ENCODE measurements at regions not wholly inside any gene's neighbourhood (a gene's known extent, or its start where the extent isn't known, plus 50 kb on each side); places are given as distances from the start of the nearest gene placed in this dataset.

GRCh38 chr5:85716344-85717202, 901.2 kb upstream of the COX7C start:
- Histone ChIP-seq H2AK5ac (ENCODE audit: low read depth, low read length) (no peak overlapping the region), H4K8ac (ENCODE audit: low read depth, low read length) (no peak overlapping the region), H2BK12ac (ENCODE audit: low read length) (no peak overlapping the region), H2AFZ (ENCODE audit: low read length) (no peak overlapping the region), H3K79me1 (ENCODE audit: low read depth, low read length) (no peaks in the 10 kb centered on the region), H4K91ac (ENCODE audit: low read depth, low read length, poor library complexity) (no peak overlapping the region), H3K4me1 (ENCODE audit: control insufficient read depth in 2 of 2, insufficient read depth in 1 of 2, low read depth in 1 of 2, low read length in 2 of 2) (no peaks in the 10 kb centered on the region), H2BK5ac (ENCODE audit: low read length) (no peak overlapping the region), H3K4me3 (ENCODE audit: low read length in 2 of 2) (no peak overlapping the region), H3K9ac (ENCODE audit: low read depth, low read length, poor library complexity) (no peak overlapping the region), H3K9me3 (replicated peaks in 1 of 2; ENCODE audit: control insufficient read depth in 2 of 2, insufficient read depth in 1 of 2, low read depth in 1 of 2, low read length in 2 of 2) (no peaks in the 10 kb centered on the region), H3K27ac (replicated peaks; ENCODE audit: low read length) (no peak overlapping the region), H3K4ac (ENCODE audit: low read length) (no peak overlapping the region), H2BK15ac (ENCODE audit: low read length) (no peak overlapping the region), H3K23ac (ENCODE audit: low read depth, low read length, poor library complexity) (no peak overlapping the region), H3K4me2 (ENCODE audit: insufficient read depth, low read length, poor library complexity, severe bottlenecking) (no peak overlapping the region), H3K18ac (ENCODE audit: low read length) (no peak overlapping the region), H2BK120ac (ENCODE audit: low read depth, low read length) (no peak overlapping the region), H3K14ac (ENCODE audit: low read length) (no peak overlapping the region), H3K36me3 (replicated peaks in 1 of 2; ENCODE audit: control insufficient read depth in 2 of 2, insufficient read depth in 2 of 2, low read length in 2 of 2) (no peaks in the 10 kb centered on the region), H3K27me3 (ENCODE audit: control insufficient read depth in 3 of 3, insufficient read depth in 3 of 3, low read depth in 1 of 3, low read length in 3 of 3) (no peaks in the 10 kb centered on the region)
- no CpG with 5 or more reads among the region's 8 CpGs for WGBS, 2 donors (ENCODE audit: extremely low coverage in 2 of 2, insufficient read length in 2 of 2, insufficient replicate concordance in 1 of 2)
- no peak for DNase-seq (ENCODE audit: low spot score)

GRCh38 chr5:85717203-85717563, 900.6 kb upstream of the COX7C start:
- H2BK15ac ChIP-seq (ENCODE audit: low read length) = no peak overlapping the region
- no peak overlapping the region for H2AK5ac ChIP-seq (ENCODE audit: low read depth, low read length)
- no peaks in the 10 kb centered on the region for H3K79me1 ChIP-seq (ENCODE audit: low read depth, low read length)
- no peak overlapping the region for H3K23ac ChIP-seq (ENCODE audit: low read depth, low read length, poor library complexity)
- no peak overlapping the region for H4K8ac ChIP-seq (ENCODE audit: low read depth, low read length)
- no peak overlapping the region for H3K18ac ChIP-seq (ENCODE audit: low read length)
- H3K14ac ChIP-seq (ENCODE audit: low read length) = no peak overlapping the region
- H3K9ac ChIP-seq (ENCODE audit: low read depth, low read length, poor library complexity) = no peak overlapping the region
- no peak for DNase-seq (ENCODE audit: low spot score)
- H4K91ac ChIP-seq (ENCODE audit: low read depth, low read length, poor library complexity) = no peak overlapping the region
- H3K9me3 ChIP-seq (replicated peaks in 1 of 2; ENCODE audit: control insufficient read depth in 2 of 2, insufficient read depth in 1 of 2, low read depth in 1 of 2, low read length in 2 of 2) = no peaks in the 10 kb centered on the region
- no peaks in the 10 kb centered on the region for H3K36me3 ChIP-seq (replicated peaks in 1 of 2; ENCODE audit: control insufficient read depth in 2 of 2, insufficient read depth in 2 of 2, low read length in 2 of 2)
- no peaks in the 10 kb centered on the region for H3K4me1 ChIP-seq (ENCODE audit: control insufficient read depth in 2 of 2, insufficient read depth in 1 of 2, low read depth in 1 of 2, low read length in 2 of 2)
- no CpG with 5 or more reads among the region's 1 CpG for WGBS, 2 donors (ENCODE audit: extremely low coverage in 2 of 2, insufficient read length in 2 of 2, insufficient replicate concordance in 1 of 2)
- H2BK120ac ChIP-seq (ENCODE audit: low read depth, low read length) = no peak overlapping the region
- no peak overlapping the region for H3K4ac ChIP-seq (ENCODE audit: low read length)
- H3K4me3 ChIP-seq (ENCODE audit: low read length in 2 of 2) = no peak overlapping the region
- H2AFZ ChIP-seq (ENCODE audit: low read length) = no peak overlapping the region
- no peaks in the 10 kb centered on the region for H3K27me3 ChIP-seq (ENCODE audit: control insufficient read depth in 3 of 3, insufficient read depth in 3 of 3, low read depth in 1 of 3, low read length in 3 of 3)
- no peak overlapping the region for H3K27ac ChIP-seq (replicated peaks; ENCODE audit: low read length)
- H3K4me2 ChIP-seq (ENCODE audit: insufficient read depth, low read length, poor library complexity, severe bottlenecking) = no peak overlapping the region
- H2BK12ac ChIP-seq (ENCODE audit: low read length) = no peak overlapping the region
- H2BK5ac ChIP-seq (ENCODE audit: low read length) = no peak overlapping the region

- no peak overlapping the region for H2AFZ ChIP-seq (ENCODE audit: low read length)
- no peak for DNase-seq (ENCODE audit: low spot score)
- H2AK5ac ChIP-seq (ENCODE audit: low read depth, low read length) = no peak overlapping the region
Measured at GRCh38 chr5:85732185-85732584, 885.6 kb upstream of the COX7C start.

GRCh38 chr5:85741972-85742371, 875.8 kb upstream of the COX7C start:
- Histone ChIP-seq H3K27me3 (ENCODE audit: control insufficient read depth in 3 of 3, insufficient read depth in 3 of 3, low read depth in 1 of 3, low read length in 3 of 3) (no peaks in the 10 kb centered on the region), H2AFZ (ENCODE audit: low read length) (no peak overlapping the region), H3K9me3 (replicated peaks in 1 of 2; ENCODE audit: control insufficient read depth in 2 of 2, insufficient read depth in 1 of 2, low read depth in 1 of 2, low read length in 2 of 2) (peaks cover 0 to 2% of the 10 kb centered on the region in 2 donors), H2BK15ac (ENCODE audit: low read length) (no peak overlapping the region), H3K9ac (ENCODE audit: low read depth, low read length, poor library complexity) (no peak overlapping the region), H3K18ac (ENCODE audit: low read length) (no peak overlapping the region), H3K79me1 (ENCODE audit: low read depth, low read length) (no peaks in the 10 kb centered on the region), H2BK12ac (ENCODE audit: low read length) (no peak overlapping the region), H3K4me2 (ENCODE audit: insufficient read depth, low read length, poor library complexity, severe bottlenecking) (no peak overlapping the region), H3K14ac (ENCODE audit: low read length) (no peak overlapping the region), H2BK5ac (ENCODE audit: low read length) (no peak overlapping the region), H2BK120ac (ENCODE audit: low read depth, low read length) (no peak overlapping the region), H3K23ac (ENCODE audit: low read depth, low read length, poor library complexity) (no peak overlapping the region), H3K4me3 (ENCODE audit: low read length in 2 of 2) (no peak overlapping the region), H4K91ac (ENCODE audit: low read depth, low read length, poor library complexity) (no peak overlapping the region), H2AK5ac (ENCODE audit: low read depth, low read length) (no peak overlapping the region), H3K4me1 (ENCODE audit: control insufficient read depth in 2 of 2, insufficient read depth in 1 of 2, low read depth in 1 of 2, low read length in 2 of 2) (no peaks in the 10 kb centered on the region), H3K36me3 (replicated peaks in 1 of 2; ENCODE audit: control insufficient read depth in 2 of 2, insufficient read depth in 2 of 2, low read length in 2 of 2) (no peaks in the 10 kb centered on the region), H3K27ac (replicated peaks; ENCODE audit: low read length) (no peak overlapping the region), H3K4ac (ENCODE audit: low read length) (no peak overlapping the region), H4K8ac (ENCODE audit: low read depth, low read length) (no peak overlapping the region)
- DNase-seq (ENCODE audit: low spot score) = no peak

More at GRCh38 chr5:85732185-85732584, 885.6 kb upstream of the COX7C start:
- no peak overlapping the region for H2BK12ac ChIP-seq (ENCODE audit: low read length)
- no peaks in the 10 kb centered on the region for H3K4me1 ChIP-seq (ENCODE audit: control insufficient read depth in 2 of 2, insufficient read depth in 1 of 2, low read depth in 1 of 2, low read length in 2 of 2)
- no peak overlapping the region for H3K23ac ChIP-seq (ENCODE audit: low read depth, low read length, poor library complexity)
- H3K4me3 ChIP-seq (ENCODE audit: low read length in 2 of 2) = no peak overlapping the region
- no peak overlapping the region for H4K8ac ChIP-seq (ENCODE audit: low read depth, low read length)
- no peak overlapping the region for H3K9ac ChIP-seq (ENCODE audit: low read depth, low read length, poor library complexity)
- no peak overlapping the region for H3K4ac ChIP-seq (ENCODE audit: low read length)
- no peaks in the 10 kb centered on the region for H3K9me3 ChIP-seq (replicated peaks in 1 of 2; ENCODE audit: control insufficient read depth in 2 of 2, insufficient read depth in 1 of 2, low read depth in 1 of 2, low read length in 2 of 2)
- no peaks in the 10 kb centered on the region for H3K27me3 ChIP-seq (ENCODE audit: control insufficient read depth in 3 of 3, insufficient read depth in 3 of 3, low read depth in 1 of 3, low read length in 3 of 3)
- H3K4me2 ChIP-seq (ENCODE audit: insufficient read depth, low read length, poor library complexity, severe bottlenecking) = no peak overlapping the region
- no peaks in the 10 kb centered on the region for H3K79me1 ChIP-seq (ENCODE audit: low read depth, low read length)
- no peak overlapping the region for H3K18ac ChIP-seq (ENCODE audit: low read length)
- no peaks in the 10 kb centered on the region for H3K36me3 ChIP-seq (replicated peaks in 1 of 2; ENCODE audit: control insufficient read depth in 2 of 2, insufficient read depth in 2 of 2, low read length in 2 of 2)
- no peak overlapping the region for H3K14ac ChIP-seq (ENCODE audit: low read length)
- no peak overlapping the region for H3K27ac ChIP-seq (replicated peaks; ENCODE audit: low read length)
- no peak overlapping the region for H2BK15ac ChIP-seq (ENCODE audit: low read length)
- no peak overlapping the region for H2BK120ac ChIP-seq (ENCODE audit: low read depth, low read length)
- no peak overlapping the region for H4K91ac ChIP-seq (ENCODE audit: low read depth, low read length, poor library complexity)
- WGBS, 2 donors (ENCODE audit: extremely low coverage in 2 of 2, insufficient read length in 2 of 2, insufficient replicate concordance in 1 of 2) = no CpG with 5 or more reads among the region's 3 CpGs
- no peak overlapping the region for H2BK5ac ChIP-seq (ENCODE audit: low read length)

Measured in neuronal stem cell (in vitro differentiated cells).